GM06990 (cell line): ENCODE measurements at regions not wholly inside any gene's neighbourhood (a gene's known extent, or its start where the extent isn't known, plus 50 kb on each side); places are given as distances from the start of the nearest gene placed in this dataset.

Experiments
- DNase-seq: peaks from one replicate; pipeline ENCODE4 v3.0.0-alpha.2; 2011; ENCODE audit not compliant: insufficient read length; ENCODE audit errors: extremely low read depth
- H3K27me3 ChIP-seq: replicated peaks from 2 replicates; pipeline ENCODE4 v1.6.0; 2011; ENCODE audit warnings: low read length; ENCODE audit not compliant: control insufficient read depth, insufficient read depth
- H3K36me3 ChIP-seq: 2 replicates; pipeline ENCODE4 v1.5.1; 2011; ENCODE audit warnings: low read length; ENCODE audit not compliant: control insufficient read depth, insufficient read depth
- H3K4me3 ChIP-seq: replicated peaks from 2 replicates; pipeline ENCODE4 v1.5.1; 2011; ENCODE audit warnings: low read depth, mild to moderate bottlenecking, control low read depth, low read length
- TF ChIP-seq, protein P1 (sequence below): IDR thresholded peaks from 2 replicates; pipeline ENCODE4 v1.5.1; 2011; ENCODE audit warnings: low read length, control low read depth, mild to moderate bottlenecking, inconsistent platforms; ENCODE audit not compliant: insufficient read depth, poor library complexity, severe bottlenecking

GRCh38 chr7:10584886-10585285 is 388.8 kb upstream of the PHF14 start:
- Histone ChIP-seq H3K4me3 (no peak overlapping the region), H3K36me3 (no peaks in the 10 kb centered on the region), H3K27me3 (no peaks in the 10 kb centered on the region)
- DNase-seq: no peak
- TF ChIP-seq, protein P1, sequence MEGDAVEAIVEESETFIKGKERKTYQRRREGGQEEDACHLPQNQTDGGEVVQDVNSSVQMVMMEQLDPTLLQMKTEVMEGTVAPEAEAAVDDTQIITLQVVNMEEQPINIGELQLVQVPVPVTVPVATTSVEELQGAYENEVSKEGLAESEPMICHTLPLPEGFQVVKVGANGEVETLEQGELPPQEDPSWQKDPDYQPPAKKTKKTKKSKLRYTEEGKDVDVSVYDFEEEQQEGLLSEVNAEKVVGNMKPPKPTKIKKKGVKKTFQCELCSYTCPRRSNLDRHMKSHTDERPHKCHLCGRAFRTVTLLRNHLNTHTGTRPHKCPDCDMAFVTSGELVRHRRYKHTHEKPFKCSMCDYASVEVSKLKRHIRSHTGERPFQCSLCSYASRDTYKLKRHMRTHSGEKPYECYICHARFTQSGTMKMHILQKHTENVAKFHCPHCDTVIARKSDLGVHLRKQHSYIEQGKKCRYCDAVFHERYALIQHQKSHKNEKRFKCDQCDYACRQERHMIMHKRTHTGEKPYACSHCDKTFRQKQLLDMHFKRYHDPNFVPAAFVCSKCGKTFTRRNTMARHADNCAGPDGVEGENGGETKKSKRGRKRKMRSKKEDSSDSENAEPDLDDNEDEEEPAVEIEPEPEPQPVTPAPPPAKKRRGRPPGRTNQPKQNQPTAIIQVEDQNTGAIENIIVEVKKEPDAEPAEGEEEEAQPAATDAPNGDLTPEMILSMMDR: no peak

- DNase-seq: no peak
These were observed 385.6 kb upstream of the PHF14 start for GRCh38 chr7:10588084-10588483.

DNA sequence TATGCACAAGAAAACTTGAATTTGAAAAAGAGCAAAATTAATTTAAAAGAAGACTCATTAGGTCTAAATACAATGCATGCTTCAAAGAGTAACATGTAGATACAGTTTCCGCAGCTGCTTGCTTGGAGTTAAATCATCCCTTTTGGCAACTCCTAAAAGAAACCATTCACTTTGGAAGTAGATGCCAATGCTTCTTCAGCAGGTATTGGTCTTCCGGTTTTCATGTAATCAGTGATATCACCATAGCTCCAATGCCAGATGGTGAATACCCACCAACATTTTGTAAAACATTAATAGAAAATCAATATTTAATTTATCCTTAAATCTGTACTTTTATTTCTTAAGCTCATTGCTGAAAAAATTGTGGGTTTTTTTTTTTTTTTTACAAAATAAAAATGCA is 381.1 kb upstream of the PHF14 start:
- TF ChIP-seq, protein P1: no peak
- Histone ChIP-seq H3K36me3 (no peaks in the 10 kb centered on the region), H3K27me3 (no peaks in the 10 kb centered on the region), H3K4me3 (no peak overlapping the region)
- DNase-seq: no peak

More at GRCh38 chr7:10588084-10588483, 385.6 kb upstream of the PHF14 start:
- Histone ChIP-seq H3K27me3 (no peaks in the 10 kb centered on the region), H3K4me3 (no peak overlapping the region), H3K36me3 (no peaks in the 10 kb centered on the region)
- TF ChIP-seq, protein P1: no peak

DNA sequence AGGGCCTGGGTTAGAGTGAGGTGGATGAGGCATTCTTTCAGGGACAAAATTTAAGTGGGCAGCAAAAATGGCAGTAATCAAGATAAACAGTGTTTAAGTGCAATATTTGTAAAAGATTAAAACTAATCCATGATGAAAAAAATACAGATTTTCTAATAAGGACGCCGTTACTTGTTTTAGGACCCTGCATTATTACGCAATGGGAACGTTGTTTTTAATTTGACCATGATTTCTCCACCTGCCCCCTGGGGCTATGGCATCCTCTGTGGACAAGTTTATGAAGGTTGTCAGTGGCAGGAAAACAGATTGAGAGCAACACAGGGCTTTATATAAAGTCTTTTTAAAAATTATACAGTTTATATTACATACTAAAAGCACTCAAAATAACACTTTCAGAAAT is 380.6 kb upstream of the PHF14 start:
- H3K27me3 ChIP-seq: no peaks in the 10 kb centered on the region
- no peak for DNase-seq
- H3K4me3 ChIP-seq: no peak overlapping the region
- TF ChIP-seq, protein P1: no peak
- H3K36me3 ChIP-seq: no peaks in the 10 kb centered on the region

DNA sequence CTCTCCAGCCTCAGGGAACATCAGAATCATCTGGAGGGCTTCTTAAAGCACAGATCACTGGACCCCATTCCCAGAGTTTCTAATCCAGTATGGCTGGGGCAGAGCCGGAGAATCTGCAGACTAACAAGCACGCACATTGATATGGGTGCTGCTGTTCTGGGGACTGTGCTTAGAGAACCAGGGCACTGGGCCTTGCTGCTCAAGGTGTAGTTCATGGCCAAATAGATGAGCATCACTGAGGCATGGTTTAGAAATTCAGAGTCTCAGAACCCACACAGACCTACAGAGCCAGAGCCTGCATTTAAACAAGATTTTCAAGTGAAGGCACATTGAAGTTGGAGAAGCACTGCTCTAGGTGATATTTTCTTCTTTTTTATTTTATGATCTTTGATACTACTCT is 376.8 kb upstream of the PHF14 start:
- TF ChIP-seq, protein P1: no peak
- H3K36me3 ChIP-seq: no peaks in the 10 kb centered on the region
- no peaks in the 10 kb centered on the region for H3K27me3 ChIP-seq
- H3K4me3 ChIP-seq: no peak overlapping the region
- no peak for DNase-seq

GRCh38 chr7:10604128-10604527 is 369.5 kb upstream of the PHF14 start:
- H3K4me3 ChIP-seq: no peak overlapping the region

More at GRCh38 chr7:10604128-10604527, 369.5 kb upstream of the PHF14 start:
- no peak for DNase-seq
- TF ChIP-seq, protein P1: no peak
- no peaks in the 10 kb centered on the region for H3K36me3 ChIP-seq
- no peaks in the 10 kb centered on the region for H3K27me3 ChIP-seq
